ENCODE measurements at regions not wholly inside any gene's neighbourhood (a gene's known extent, or its start where the extent isn't known, plus 50 kb on each side); places are given as distances from the start of the nearest gene placed in this dataset.

DNA sequence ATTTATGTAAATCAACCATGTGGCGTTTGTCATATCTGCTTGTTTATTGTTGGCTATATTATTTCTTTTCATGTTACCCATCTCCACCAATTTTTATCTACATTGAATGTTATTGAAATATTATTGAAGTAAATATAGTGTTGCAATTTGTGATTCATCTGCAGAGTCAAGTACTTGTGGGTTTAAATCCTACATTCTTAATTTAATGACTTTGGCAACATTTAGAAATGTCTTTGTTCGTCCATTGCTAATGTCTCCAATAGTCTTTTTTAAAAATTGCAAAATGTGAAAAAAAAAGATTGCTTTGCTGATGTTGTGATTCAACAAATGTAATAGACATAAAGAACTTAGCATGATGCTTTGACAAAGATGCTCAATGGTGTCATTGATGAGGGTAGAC is 1572.8 kb upstream of the PIK3C3 start:
- DNase-seq (ENCODE audit: low spot score): no peak
- intact Hi-C loops (cut with DNase I): no loop called here
- no peak for ATAC-seq

DNA sequence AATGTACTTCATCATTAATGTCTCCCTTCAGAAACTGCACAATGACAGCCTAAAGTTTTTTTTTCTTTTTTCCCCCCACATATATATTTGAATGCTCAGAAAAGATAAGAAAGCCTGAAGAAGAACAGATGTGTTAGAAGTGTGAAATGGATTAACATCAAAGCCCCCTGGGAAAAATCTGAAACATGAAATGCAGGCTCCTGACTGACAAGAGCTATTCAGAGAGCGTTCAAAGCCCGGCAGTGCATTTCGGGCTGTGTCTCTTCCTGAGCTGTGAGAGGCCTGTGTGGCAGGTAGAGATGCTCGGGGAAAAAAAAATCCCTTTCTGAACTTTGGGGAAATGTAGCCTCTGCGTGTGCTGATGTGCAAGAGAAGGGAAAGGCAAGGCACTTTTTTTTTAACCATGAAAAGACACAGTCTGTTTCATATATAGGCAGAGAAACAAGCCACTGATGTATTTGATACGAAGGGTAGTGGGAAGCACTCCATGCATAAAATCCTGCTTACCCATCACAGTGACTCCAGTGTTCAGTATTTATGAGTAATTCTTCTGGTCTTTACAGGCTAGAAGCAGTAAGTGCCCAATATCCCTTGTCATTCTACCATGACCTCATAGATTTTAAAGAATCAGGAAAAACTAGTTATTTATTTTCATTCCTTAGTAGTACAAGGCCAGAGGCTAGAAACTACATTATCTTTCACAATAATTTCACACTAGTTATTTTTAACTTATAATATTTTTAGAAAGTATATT is 1574.2 kb upstream of the PIK3C3 start:
- no peak for ATAC-seq
- no peak for DNase-seq (ENCODE audit: low spot score)
- intact Hi-C loops (cut with DNase I): no loop called here

DNA sequence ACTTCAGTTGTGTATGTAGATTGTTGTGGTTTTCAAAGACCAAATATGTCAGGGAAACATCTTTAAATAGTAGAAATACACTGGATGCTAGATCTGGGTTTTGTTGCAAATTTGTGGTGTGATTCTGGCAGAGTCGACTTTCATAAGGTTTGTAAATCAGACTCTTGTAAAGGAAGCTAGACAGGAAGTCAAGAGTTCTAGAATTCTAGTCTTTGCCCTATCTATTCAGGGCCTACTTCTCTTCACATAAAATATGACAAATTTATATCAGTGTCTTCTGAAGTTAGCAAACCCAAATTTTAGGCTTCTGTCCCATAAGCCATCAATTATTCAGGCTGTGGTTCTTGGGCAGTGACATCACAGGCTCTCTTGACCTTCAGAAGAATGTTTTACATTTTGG is 1579.2 kb upstream of the PIK3C3 start:
- intact Hi-C loops (cut with DNase I): no loop called here
- no peak for ATAC-seq
- no peak for DNase-seq (ENCODE audit: low spot score)

DNA sequence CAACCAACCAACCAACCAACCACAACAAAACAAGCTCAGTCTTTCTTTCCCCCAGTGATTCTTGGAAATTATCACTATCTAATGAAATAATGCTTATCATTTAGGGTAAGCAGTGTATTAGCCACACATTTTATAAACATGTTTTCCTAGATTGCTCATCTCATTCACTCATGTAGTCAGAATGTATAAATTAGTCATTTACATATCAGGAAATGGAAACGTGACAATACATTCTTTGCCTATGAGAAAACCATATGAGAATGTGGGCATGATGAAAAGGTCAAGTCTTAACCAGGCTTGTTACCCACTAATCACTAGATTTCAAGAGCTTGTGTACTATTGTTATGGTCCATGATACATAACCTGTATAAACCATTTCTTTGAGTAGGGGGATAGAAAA is 1583.4 kb upstream of the PIK3C3 start:
- intact Hi-C loops (cut with DNase I): no loop called here
- no peak for DNase-seq (ENCODE audit: low spot score)

DNA sequence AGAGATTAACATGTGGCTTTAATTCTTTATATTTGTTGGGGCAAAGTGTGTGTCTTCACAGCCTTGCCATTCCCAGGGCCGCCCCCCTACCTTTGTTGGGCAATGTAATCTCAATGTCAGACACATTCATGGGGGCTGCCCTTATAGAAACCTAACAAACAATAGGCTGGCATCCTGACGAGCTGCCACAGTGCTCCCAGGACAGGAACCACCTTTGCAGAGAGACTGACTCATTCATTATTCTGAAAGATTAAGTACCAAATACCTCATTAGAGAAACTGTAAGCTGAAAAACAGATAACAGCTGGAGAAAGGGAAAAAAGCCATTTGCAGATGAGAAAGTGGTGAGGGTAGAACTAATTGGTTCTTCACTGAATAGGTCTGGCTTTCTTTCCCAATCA is 1587.5 kb upstream of the PIK3C3 start:
- intact Hi-C loops (cut with DNase I): no loop called here
- no peak for ATAC-seq
- DNase-seq (ENCODE audit: low spot score): no peak

More for the DNA sequence above, 1583.4 kb upstream of the PIK3C3 start:
- ATAC-seq: no peak

DNA sequence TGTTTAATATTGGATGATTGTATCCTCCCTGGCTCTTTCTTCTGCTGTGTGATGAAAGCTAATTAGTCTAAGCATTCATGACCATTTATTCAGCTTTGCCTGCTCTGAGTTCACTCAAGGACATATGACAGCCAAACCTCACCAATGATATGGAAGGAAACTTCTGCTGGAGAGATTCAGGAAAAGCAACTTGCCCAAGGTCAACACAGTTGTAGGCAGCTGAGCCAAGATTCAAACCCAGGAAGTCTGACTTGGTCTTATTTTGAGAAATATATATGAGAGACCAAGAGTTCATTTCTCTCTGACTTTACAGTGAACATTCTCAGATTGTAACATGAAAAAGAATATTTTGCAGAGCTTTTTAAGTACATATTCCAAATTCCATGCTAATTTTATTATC is 1588.5 kb upstream of the PIK3C3 start:
- no peak for DNase-seq (ENCODE audit: low spot score)
- intact Hi-C loops (cut with DNase I): no loop called here
- ATAC-seq: no peak

DNA sequence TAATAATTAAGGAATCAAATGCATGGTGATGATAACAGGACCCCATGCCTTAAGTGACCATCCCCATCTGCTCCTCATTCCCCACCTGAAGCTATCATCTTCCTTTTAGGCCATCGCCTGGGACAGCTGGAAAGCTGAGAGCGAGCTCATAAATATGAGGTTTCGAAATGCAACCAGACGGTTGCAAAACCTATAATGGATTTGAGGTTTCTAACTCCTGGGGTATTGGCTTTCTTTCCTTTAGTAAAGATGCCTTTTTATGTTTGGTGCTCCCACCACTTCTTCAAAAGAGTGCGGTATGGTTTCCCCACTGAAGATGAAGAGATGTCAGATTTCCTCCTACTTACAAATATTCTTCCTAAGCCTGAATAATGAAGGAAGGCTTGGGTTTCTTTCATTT is 1589.5 kb upstream of the PIK3C3 start:
- intact Hi-C loops (cut with DNase I): no loop called here
- DNase-seq (ENCODE audit: low spot score) (no peak), ATAC-seq (no peak)

DNA sequence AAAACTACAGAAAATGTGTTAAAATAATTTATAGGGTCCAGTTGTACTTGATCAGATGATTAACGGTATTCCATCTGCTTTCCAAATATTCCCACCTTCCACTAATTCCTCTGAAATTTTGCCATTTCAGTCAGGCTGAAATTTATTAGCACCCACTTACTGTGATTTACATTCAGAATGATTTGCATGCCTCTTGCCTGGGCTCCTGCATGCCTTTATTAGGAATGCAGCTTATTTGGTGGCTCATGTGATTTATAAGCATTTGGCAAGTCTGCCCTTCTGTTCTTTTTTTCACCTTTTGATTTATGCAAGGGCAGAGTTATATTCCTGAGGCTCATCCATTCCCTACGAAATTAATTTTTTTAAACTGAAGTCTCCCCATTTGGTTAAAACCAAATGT is 1594.5 kb upstream of the PIK3C3 start:
- ATAC-seq (no peak), DNase-seq (ENCODE audit: low spot score) (no peak)
- intact Hi-C loops (cut with DNase I): no loop called here

DNA sequence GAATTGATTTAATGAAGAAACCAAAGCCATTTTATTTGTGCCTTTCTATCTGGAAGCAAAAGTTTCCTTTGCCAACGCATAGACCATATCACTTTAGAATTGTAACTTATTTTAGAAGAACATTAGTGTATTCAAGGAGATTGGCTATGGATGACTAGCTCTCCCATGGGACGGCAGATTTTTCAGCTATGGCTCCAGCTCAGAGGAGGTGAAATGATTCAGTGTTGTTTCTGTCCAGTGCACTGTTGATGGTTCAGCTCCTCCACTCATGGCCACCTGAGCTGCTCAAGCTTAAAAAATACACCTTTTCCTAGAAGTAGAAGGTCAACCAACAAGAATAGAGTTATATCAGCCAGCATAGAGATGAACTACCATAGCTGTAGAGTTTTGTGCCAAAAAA is 1597.5 kb upstream of the PIK3C3 start:
- ATAC-seq (no peak), DNase-seq (ENCODE audit: low spot score) (no peak)
- intact Hi-C loops (cut with DNase I): no loop called here

DNA sequence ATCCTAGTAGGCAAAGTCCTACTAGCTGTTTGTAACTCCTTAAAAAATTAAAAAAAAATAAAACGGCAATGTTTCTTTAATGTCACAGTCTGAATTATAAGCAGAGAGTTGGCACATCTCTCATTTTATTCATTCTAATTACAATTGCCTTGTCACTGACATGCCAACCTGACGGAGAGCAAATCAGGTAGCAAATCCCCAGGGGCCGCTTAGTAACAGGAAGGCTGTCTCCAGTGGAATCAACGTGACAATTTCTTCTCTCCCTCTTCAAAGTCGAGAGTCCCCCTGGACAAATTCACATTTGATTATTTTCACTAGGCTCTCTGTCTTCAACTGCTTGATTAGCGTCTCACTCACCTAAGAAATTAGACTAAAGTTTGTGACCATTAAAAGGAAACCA is 1598.9 kb upstream of the PIK3C3 start:
- DNase-seq (ENCODE audit: low spot score) (no peak), ATAC-seq (no peak)
- intact Hi-C loops (cut with DNase I): no loop called here

DNA sequence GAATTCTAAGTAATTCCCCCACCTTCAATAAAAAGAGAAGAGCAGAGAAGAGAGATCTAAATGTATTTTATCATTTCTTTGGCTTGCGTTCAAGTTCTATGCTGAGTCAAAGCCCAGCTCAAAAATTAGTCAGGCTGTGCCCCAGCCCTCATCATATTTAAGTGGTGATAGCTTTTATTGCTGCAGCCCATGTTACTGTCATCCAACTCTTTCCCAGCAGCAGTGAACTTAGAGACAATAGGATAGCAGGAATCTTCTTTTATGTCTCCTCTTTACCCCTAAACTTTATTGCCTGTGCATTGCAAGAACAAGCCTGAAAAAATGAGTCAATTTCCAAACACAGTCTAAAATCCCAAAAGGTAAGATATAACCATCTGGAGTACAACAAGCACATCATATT is 1599.3 kb upstream of the PIK3C3 start:
- intact Hi-C loops (cut with DNase I): no loop called here
- DNase-seq (ENCODE audit: low spot score) (no peak), ATAC-seq (no peak)

DNA sequence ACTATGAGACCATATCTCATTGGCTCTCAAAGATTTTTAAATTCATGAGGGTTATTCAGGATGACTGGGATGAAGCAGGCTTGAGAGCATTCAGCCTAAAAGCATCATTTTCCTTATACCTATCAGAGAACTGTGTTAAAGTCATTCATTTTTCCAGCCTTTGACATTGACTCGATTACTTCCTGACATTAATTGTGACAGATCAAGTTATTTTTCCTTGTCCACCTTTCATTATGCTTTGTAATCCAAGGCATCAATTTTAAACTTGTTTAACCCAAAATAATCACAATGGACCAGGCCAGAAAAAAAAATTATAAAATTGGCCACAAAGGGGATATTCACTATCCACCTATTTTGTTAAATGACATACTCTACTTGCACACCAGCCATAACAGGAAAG is 1606.8 kb upstream of the PIK3C3 start:
- no peak for ATAC-seq
- intact Hi-C loops (cut with DNase I): no loop called here

DNA sequence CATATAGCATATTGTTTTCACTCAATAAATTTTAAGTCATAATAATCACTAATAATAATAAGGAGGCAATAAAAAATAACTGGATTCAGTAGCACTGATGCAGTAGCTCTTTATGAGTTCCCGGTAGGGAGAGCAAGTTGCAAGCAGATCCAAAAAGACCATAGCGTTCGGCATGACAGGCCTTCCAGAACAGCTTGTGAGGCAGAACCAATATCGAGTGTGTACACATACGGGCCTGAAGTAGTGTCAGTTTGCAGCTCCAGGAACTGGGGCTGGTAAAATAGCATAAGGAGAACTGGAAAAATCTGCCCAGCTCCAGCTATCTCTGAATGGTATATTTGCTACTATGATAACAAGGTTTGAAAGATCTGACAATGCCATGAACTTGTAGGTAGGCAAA is 1607.8 kb upstream of the PIK3C3 start:
- intact Hi-C loops (cut with DNase I): no loop called here
- no peak for DNase-seq (ENCODE audit: low spot score)
- no peak for ATAC-seq

More for the DNA sequence above, 1606.8 kb upstream of the PIK3C3 start:
- no peak for DNase-seq (ENCODE audit: low spot score)

DNA sequence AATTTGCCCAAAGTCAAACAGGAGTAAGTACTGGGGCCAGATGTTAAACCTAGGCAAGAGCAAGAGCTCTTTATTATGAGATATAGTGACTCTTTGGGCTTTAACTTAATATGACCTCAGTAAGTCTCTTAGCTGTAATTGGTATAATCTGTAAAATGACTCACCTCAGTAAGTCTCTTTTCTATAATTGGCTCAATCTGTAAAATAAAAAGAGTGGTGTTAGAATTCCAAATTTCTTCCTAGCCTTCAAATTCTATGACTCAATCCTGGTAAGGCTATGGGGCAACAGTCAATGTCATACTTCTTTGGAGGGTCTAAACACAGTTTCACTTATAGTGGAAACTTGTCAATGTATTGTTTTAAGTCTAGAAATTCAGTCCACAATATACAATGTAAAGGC is 1608.9 kb upstream of the PIK3C3 start:
- DNase-seq (ENCODE audit: low spot score) (no peak), ATAC-seq (no peak)
- intact Hi-C loops (cut with DNase I): no loop called here

DNA sequence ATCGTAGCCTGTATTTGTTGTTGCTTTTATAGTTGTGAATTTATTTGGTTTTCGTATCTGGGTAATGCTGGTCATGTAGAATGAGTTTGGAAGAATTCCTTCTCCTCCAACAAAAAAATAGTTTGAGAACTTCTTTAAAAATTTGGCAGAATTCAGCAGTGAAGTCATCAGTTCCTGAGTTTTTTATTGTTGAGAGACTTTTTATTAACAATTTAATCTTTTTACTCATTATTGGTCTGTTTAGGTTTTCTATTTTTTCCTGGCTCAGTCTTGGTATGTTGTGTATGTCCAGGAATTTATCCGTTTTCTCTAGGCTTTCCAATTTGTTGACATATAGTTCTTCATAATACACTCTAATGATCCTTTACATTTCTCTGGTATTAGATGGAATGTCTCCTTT is 1613.3 kb upstream of the PIK3C3 start:
- DNase-seq (ENCODE audit: low spot score) (no peak), ATAC-seq (no peak)
- intact Hi-C loops (cut with DNase I): no loop called here

DNA sequence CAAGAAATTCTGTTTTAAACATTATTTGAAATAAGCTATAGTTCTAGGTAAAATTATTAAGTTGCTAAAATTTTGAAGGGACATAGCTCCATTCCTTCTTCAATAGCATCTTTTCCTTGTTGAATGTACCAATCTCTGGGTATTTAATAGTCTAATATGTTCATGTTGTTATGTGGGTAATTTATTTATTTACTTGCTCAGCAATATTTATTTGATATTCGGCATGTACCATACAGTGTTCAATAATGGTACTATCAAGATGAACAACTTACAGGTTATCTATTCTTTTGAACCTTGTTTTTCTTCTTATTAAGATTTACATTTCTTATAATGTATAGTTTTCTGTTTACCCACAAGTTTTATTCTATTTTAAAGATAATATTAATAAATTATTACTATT is 1616.8 kb upstream of the PIK3C3 start:
- intact Hi-C loops (cut with DNase I): no loop called here
- ATAC-seq: no peak
- DNase-seq (ENCODE audit: low spot score): no peak

DNA sequence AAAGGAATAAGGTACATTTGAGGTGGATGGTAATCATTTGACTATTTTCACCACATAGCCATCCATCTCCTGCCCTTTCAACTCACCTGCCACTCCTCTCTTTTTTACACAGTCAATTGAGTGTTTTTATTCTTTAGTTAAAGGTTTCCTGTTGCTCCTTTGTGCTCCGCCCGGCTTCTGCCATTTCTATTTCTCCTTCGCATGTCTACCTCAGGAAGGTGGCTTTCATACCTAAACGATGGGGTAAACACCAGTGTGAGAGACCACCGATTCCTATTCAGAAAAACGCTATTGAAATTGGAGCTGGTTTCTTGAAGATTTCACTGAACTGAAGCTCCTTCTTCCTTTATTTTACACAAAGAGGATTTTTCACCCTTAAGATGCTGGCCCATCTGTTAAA is 1628.0 kb upstream of the PIK3C3 start:
- intact Hi-C loops (cut with DNase I): no loop called here
- no peak for ATAC-seq

DNA sequence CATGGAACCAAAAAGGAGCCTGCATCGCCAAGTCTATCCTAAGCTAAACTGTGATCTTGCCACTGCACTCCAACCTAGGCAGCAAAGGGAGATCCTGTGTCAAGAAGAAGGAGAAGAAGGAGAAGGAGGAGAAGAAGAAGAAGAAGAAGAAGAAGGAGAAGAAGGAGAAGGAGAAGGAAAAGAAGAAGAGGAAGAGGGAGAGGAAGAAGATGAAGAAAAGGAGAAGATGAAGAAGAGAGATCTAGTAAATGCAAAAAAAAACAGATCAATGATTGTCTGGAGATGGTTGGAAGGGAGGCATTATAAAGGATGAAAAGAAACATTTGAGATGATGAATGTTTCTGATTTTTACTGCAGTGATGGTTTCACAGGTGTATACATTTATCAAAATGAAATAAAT is 1629.0 kb upstream of the PIK3C3 start:
- DNase-seq (ENCODE audit: low spot score): no peak
- intact Hi-C loops (cut with DNase I): no loop called here
- no peak for ATAC-seq

More for the DNA sequence above, 1628.0 kb upstream of the PIK3C3 start:
- no peak for DNase-seq (ENCODE audit: low spot score)

DNA sequence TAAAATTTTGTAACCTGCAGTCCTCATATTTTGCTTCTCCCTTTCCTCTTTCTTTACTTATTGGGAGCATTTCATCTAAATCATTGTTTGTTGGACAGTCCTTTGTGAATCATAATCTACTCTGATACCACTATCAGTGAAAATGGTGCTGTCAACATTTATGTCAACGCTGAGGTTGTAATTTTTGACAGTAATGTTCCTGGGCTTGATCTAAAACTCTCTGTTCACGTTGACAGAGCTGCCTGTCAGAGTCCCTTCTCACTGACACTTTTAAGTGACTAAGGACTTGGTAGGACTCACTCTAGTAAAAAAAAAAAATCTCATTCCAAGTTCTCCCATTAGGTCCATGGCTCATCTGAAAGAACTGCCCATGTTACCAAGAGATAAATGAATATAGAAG is 1640.8 kb upstream of the PIK3C3 start:
- intact Hi-C loops (cut with DNase I): no loop called here
- no peak for ATAC-seq
- no peak for DNase-seq (ENCODE audit: low spot score)

DNA sequence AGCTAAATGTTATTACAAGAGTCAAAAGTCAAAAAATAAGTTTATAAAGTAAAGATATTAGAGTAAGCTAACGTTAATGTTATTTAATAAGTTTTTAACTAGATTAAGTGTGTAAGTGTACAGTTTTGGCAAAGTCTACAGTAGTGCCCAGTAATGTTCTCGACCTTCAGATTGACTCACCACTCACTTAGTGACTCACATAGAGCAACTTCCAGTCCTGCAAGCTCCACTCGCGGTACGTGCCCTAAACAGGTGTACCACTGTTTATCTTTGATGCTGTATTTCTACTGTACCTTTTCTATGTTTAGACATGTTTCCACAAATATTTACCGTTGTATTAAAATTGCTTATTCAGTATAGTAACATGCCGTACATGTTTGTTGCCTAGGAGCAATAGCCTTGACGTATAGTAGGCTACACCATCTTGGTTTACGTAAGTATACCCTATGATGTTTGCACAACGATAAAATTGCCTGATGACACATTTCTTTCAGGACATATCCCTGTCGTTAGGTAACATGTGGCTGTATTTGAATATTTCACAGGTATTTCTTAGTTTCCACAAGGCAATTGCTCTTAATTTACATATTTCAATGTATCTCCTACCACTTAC is 1641.9 kb upstream of the PIK3C3 start:
- DNase-seq (ENCODE audit: low spot score): no peak
- ATAC-seq: no peak
- intact Hi-C loops (cut with DNase I): no loop called here

DNA sequence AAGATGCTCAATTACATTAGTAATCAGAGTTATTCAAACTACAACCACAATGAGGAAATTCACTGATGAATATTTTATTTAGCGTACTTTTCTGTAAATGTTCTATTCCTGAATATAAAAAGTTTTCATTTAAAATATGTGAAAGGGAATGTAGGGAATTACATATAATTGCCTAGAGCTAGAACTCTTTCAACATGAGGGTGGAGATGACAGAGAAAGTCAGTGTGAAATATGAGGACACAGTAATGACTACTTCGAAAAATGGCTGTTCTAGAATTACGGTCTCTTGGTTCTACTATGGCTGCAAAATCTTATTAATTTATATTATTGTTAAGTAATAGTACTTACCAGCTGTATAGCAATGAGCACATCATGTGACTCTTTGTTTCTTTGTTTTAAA is 1647.4 kb upstream of the PIK3C3 start:
- no peak for ATAC-seq
- no peak for DNase-seq (ENCODE audit: low spot score)
- intact Hi-C loops (cut with DNase I): no loop called here
